HG02759 (cell line): ENCODE measurements at regions not wholly inside any gene's neighbourhood (a gene's known extent, or its start where the extent isn't known, plus 50 kb on each side); places are given as distances from the start of the nearest gene placed in this dataset.

Experiments
- ATAC-seq: cut with Tn5 transposase; IDR thresholded peaks from one replicate; pipeline ENCODE4 v1.9.1; 2021; ENCODE audit warnings: mild to moderate bottlenecking, moderate library complexity; ENCODE audit not compliant: unreplicated experiment

- ATAC-seq, result no peak
Measured at GRCh38 chr3:76402926-76403325, 617.6 kb upstream of the ZNF717 start.

- ATAC-seq, result no peak
Measured at GRCh38 chr3:76403556-76403955, 618.2 kb upstream of the ZNF717 start.

- no peak for ATAC-seq
Measured at GRCh38 chr3:76405196-76405595, 619.8 kb upstream of the ZNF717 start.

GRCh38 chr3:76410762-76411281 is 625.5 kb upstream of the ZNF717 start:
- no peak for ATAC-seq

- ATAC-seq, result no peak
Measured at GRCh38 chr3:76415384-76415783, 624.5 kb upstream of the ROBO2 start.

GRCh38 chr3:76429581-76430177 is 610.2 kb upstream of the ROBO2 start:
- ATAC-seq, result no peak

GRCh38 chr3:76432396-76432795 is 607.5 kb upstream of the ROBO2 start:
- no peak for ATAC-seq

GRCh38 chr3:76436894-76437293 is 603.0 kb upstream of the ROBO2 start:
- no peak for ATAC-seq

GRCh38 chr3:76438971-76439370 is 600.9 kb upstream of the ROBO2 start:
- no peak for ATAC-seq

- no peak for ATAC-seq
Measured at GRCh38 chr3:76442374-76442915, 597.5 kb upstream of the ROBO2 start.

- no peak for ATAC-seq
Measured at GRCh38 chr3:76456322-76456721, 583.6 kb upstream of the ROBO2 start.

- no peak for ATAC-seq
Measured at GRCh38 chr3:76463501-76463900, 576.4 kb upstream of the ROBO2 start.

- ATAC-seq, result no peak
Measured at GRCh38 chr3:76470285-76470684, 569.6 kb upstream of the ROBO2 start.

- no peak for ATAC-seq
Measured at GRCh38 chr3:76474632-76475031, 565.3 kb upstream of the ROBO2 start.

- no peak for ATAC-seq
Measured at GRCh38 chr3:76479161-76479650, 560.7 kb upstream of the ROBO2 start.

GRCh38 chr3:76482510-76482909 is 557.4 kb upstream of the ROBO2 start:
- ATAC-seq, result no peak

- no peak for ATAC-seq
Measured at GRCh38 chr3:76487446-76487845, 552.5 kb upstream of the ROBO2 start.

GRCh38 chr3:76490064-76490463 is 549.8 kb upstream of the ROBO2 start:
- no peak for ATAC-seq

- no peak for ATAC-seq
Measured at GRCh38 chr3:76495216-76495615, 544.7 kb upstream of the ROBO2 start.

- no peak for ATAC-seq
Measured at GRCh38 chr3:76497636-76498035, 542.3 kb upstream of the ROBO2 start.

- no peak for ATAC-seq
Measured at GRCh38 chr3:76500746-76501275, 539.1 kb upstream of the ROBO2 start.

GRCh38 chr3:76501315-76501714 is 538.6 kb upstream of the ROBO2 start:
- ATAC-seq, result no peak
